ENCODE measurements at regions not wholly inside any gene's neighbourhood (a gene's known extent, or its start where the extent isn't known, plus 50 kb on each side); places are given as distances from the start of the nearest gene placed in this dataset.

- Mint-ChIP-seq H3K36me3 (peaks cover 3% of the 10 kb centered on the region), H3K4me3 (no peak overlapping the region), H3K27me3 (peaks cover 36% of the 10 kb centered on the region), H3K27ac (no peak overlapping the region), H3K9me3 (peaks cover 0 to 4% (median 0%) of the 10 kb centered on the region in 7 donors), H3K4me1 (peaks cover 0 to 18% (median 2%) of the 10 kb centered on the region in 4 donors)
- no peaks in the 10 kb centered on the region for H3K9me3 ChIP-seq (ENCODE audit: control insufficient read depth in 2 of 2, low read length in 2 of 2)
- peaks cover 5% of the 10 kb centered on the region for H3K27me3 ChIP-seq (ENCODE audit: control insufficient read depth, insufficient read depth, low read length)
- no peak overlapping the region for H3K4me3 ChIP-seq (ENCODE audit: low read depth, low read length)
- no peaks in the 10 kb centered on the region for H3K36me3 ChIP-seq (ENCODE audit: control insufficient read depth, insufficient read depth, low read length)
- H3K27ac ChIP-seq (ENCODE audit: insufficient read depth, low read length, poor library complexity, severe bottlenecking) = no peak overlapping the region
- peaks cover 5% of the 10 kb centered on the region for H3K4me1 ChIP-seq (ENCODE audit: control insufficient read depth, insufficient read depth, low read length, poor library complexity, severe bottlenecking)
- no peak for DNase-seq
- no peak for ATAC-seq (ENCODE audit: low read depth in 2 of 2)
Measured at GRCh38 chr4:182147391-182147790, 95.8 kb upstream of the TENM3 start.

DNA sequence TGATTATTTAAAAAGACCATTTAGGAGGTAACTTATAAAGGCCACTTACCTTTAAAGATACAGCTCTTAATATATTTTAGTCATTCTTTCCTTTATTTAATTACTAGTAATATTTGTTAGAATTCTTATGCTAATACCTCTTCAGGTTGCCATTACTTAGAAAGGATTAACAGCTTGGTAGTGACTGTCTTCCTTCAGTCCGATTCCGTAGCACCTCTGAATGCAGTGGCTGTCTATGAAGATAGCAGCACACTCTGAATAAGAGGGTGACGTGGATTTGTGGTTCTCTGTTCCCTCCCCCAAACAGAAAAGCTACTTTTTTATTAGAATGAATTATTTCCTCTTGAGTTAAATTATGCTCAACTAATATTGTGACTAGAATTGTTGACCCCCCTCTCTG lies 92.6 kb upstream of the TENM3 start:
- Mint-ChIP-seq H3K27me3 (peaks cover 14% of the 10 kb centered on the region), H3K9me3 (peaks cover 0 to 2% (median 0%) of the 10 kb centered on the region in 7 donors), H3K4me1 (no peaks in the 10 kb centered on the region), H3K36me3 (no peaks in the 10 kb centered on the region), H3K4me3 (no peak overlapping the region), H3K27ac (no peak overlapping the region)
- Histone ChIP-seq H3K9me3 (ENCODE audit: control insufficient read depth in 2 of 2, low read length in 2 of 2) (no peaks in the 10 kb centered on the region), H3K27ac (ENCODE audit: insufficient read depth, low read length, poor library complexity, severe bottlenecking) (no peak overlapping the region), H3K27me3 (ENCODE audit: control insufficient read depth, insufficient read depth, low read length) (no peaks in the 10 kb centered on the region), H3K4me1 (ENCODE audit: control insufficient read depth, insufficient read depth, low read length, poor library complexity, severe bottlenecking) (no peaks in the 10 kb centered on the region), H3K4me3 (ENCODE audit: low read depth, low read length) (no peak overlapping the region), H3K36me3 (ENCODE audit: control insufficient read depth, insufficient read depth, low read length) (no peaks in the 10 kb centered on the region)
- DNase-seq (no peak), ATAC-seq (ENCODE audit: low read depth in 2 of 2) (no peak)

GRCh38 chr4:182155806-182156205 lies 87.4 kb upstream of the TENM3 start:
- DNase-seq (no peak), ATAC-seq (ENCODE audit: low read depth in 2 of 2) (no peak)
- Mint-ChIP-seq H3K27ac (no peak overlapping the region), H3K9me3 (peaks cover 0 to 4% (median 0%) of the 10 kb centered on the region in 7 donors), H3K4me1 (no peaks in the 10 kb centered on the region), H3K4me3 (no peak overlapping the region), H3K36me3 (no peaks in the 10 kb centered on the region), H3K27me3 (no peaks in the 10 kb centered on the region)
- H3K9me3 ChIP-seq (ENCODE audit: control insufficient read depth in 2 of 2, low read length in 2 of 2) = no peaks in the 10 kb centered on the region
- no peaks in the 10 kb centered on the region for H3K4me1 ChIP-seq (ENCODE audit: control insufficient read depth, insufficient read depth, low read length, poor library complexity, severe bottlenecking)
- H3K36me3 ChIP-seq (ENCODE audit: control insufficient read depth, insufficient read depth, low read length) = no peaks in the 10 kb centered on the region
- H3K4me3 ChIP-seq (ENCODE audit: low read depth, low read length) = no peak overlapping the region
- H3K27me3 ChIP-seq (ENCODE audit: control insufficient read depth, insufficient read depth, low read length) = no peaks in the 10 kb centered on the region
- no peak overlapping the region for H3K27ac ChIP-seq (ENCODE audit: insufficient read depth, low read length, poor library complexity, severe bottlenecking)

DNA sequence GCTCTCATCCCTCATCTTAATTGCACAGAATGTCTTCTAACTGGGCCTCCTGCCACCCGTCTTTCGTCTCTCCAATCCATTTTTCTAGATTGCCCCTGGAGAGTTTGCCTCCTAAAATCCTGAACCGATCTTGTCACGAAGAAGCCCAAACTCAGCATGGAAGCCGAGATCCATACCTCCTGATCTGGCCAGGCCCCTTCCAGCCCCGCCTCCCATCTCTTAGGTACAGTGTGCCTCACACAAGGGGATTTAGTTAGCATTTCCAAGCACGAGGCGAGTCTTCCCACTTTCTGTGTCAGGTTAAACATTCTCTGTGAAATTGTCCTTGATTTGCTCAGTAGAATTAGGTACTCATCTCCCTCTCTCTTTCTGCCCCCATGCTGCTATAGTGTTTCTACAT lies 80.0 kb upstream of the TENM3 start:
- Histone ChIP-seq H3K4me3 (ENCODE audit: low read depth, low read length) (no peak overlapping the region), H3K4me1 (ENCODE audit: control insufficient read depth, insufficient read depth, low read length, poor library complexity, severe bottlenecking) (no peaks in the 10 kb centered on the region), H3K9me3 (ENCODE audit: control insufficient read depth in 2 of 2, low read length in 2 of 2) (no peaks in the 10 kb centered on the region), H3K36me3 (ENCODE audit: control insufficient read depth, insufficient read depth, low read length) (no peaks in the 10 kb centered on the region), H3K27ac (ENCODE audit: insufficient read depth, low read length, poor library complexity, severe bottlenecking) (no peak overlapping the region), H3K27me3 (ENCODE audit: control insufficient read depth, insufficient read depth, low read length) (no peaks in the 10 kb centered on the region)
- Mint-ChIP-seq H3K36me3 (no peaks in the 10 kb centered on the region), H3K9me3 (peaks cover 0 to 3% (median 2%) of the 10 kb centered on the region in 7 donors), H3K4me3 (no peak overlapping the region), H3K27me3 (no peaks in the 10 kb centered on the region), H3K4me1 (no peaks in the 10 kb centered on the region), H3K27ac (no peak overlapping the region)
- ATAC-seq (ENCODE audit: low read depth in 2 of 2) (no peak), DNase-seq (no peak)

DNA sequence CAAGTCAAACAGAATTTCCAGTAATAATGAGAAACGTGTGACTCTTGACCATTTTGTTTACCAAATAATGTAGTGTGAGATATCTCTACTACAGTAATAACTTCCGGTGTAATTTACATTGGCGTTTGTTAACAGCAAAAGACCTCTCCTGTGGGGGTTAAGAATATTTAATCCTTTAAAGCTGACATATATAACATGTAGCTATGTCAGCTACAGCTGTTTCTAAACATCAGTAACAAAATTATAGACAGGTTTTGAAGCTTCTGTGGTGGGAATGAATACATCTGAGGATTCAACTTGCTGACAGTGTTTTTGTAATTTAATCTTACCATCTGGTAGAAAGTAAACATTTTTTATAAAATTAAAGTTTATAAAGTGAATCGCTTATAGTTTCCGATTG lies 73.6 kb upstream of the TENM3 start:
- Histone ChIP-seq H3K9me3 (ENCODE audit: control insufficient read depth in 2 of 2, low read length in 2 of 2) (no peaks in the 10 kb centered on the region), H3K27me3 (ENCODE audit: control insufficient read depth, insufficient read depth, low read length) (no peaks in the 10 kb centered on the region), H3K4me3 (ENCODE audit: low read depth, low read length) (no peak overlapping the region), H3K36me3 (ENCODE audit: control insufficient read depth, insufficient read depth, low read length) (no peaks in the 10 kb centered on the region), H3K27ac (ENCODE audit: insufficient read depth, low read length, poor library complexity, severe bottlenecking) (no peak overlapping the region), H3K4me1 (ENCODE audit: control insufficient read depth, insufficient read depth, low read length, poor library complexity, severe bottlenecking) (no peaks in the 10 kb centered on the region)
- H3K4me1 Mint-ChIP-seq = no peaks in the 10 kb centered on the region
- H3K4me3 Mint-ChIP-seq = no peak overlapping the region
- H3K27me3 Mint-ChIP-seq = no peaks in the 10 kb centered on the region
- no peaks in the 10 kb centered on the region for H3K9me3 Mint-ChIP-seq
- no peaks in the 10 kb centered on the region for H3K36me3 Mint-ChIP-seq
- no peak overlapping the region for H3K27ac Mint-ChIP-seq
- no peak for DNase-seq
- no peak for ATAC-seq (ENCODE audit: low read depth in 2 of 2)

- DNase-seq (no peak), ATAC-seq (ENCODE audit: low read depth in 2 of 2) (no peak)
- no peak overlapping the region for H3K27ac ChIP-seq (ENCODE audit: insufficient read depth, low read length, poor library complexity, severe bottlenecking)
- no peak overlapping the region for H3K4me3 ChIP-seq (ENCODE audit: low read depth, low read length)
- no peaks in the 10 kb centered on the region for H3K27me3 Mint-ChIP-seq
- H3K27ac Mint-ChIP-seq = no peak overlapping the region
- H3K9me3 Mint-ChIP-seq = no peaks in the 10 kb centered on the region
- no peak overlapping the region for H3K4me3 Mint-ChIP-seq
- H3K4me1 Mint-ChIP-seq = no peaks in the 10 kb centered on the region
- H3K36me3 ChIP-seq (ENCODE audit: control insufficient read depth, insufficient read depth, low read length) = no peaks in the 10 kb centered on the region
- H3K27me3 ChIP-seq (ENCODE audit: control insufficient read depth, insufficient read depth, low read length) = no peaks in the 10 kb centered on the region
- H3K9me3 ChIP-seq (ENCODE audit: control insufficient read depth in 2 of 2, low read length in 2 of 2) = no peaks in the 10 kb centered on the region
- H3K36me3 Mint-ChIP-seq = no peaks in the 10 kb centered on the region
- H3K4me1 ChIP-seq (ENCODE audit: control insufficient read depth, insufficient read depth, low read length, poor library complexity, severe bottlenecking) = no peaks in the 10 kb centered on the region
Measured at GRCh38 chr4:182169987-182170386, 73.2 kb upstream of the TENM3 start.

- no peak overlapping the region for H3K4me3 ChIP-seq (ENCODE audit: low read depth, low read length)
- no peaks in the 10 kb centered on the region for H3K27me3 Mint-ChIP-seq
- H3K27me3 ChIP-seq (ENCODE audit: control insufficient read depth, insufficient read depth, low read length) = no peaks in the 10 kb centered on the region
- H3K9me3 ChIP-seq (ENCODE audit: control insufficient read depth in 2 of 2, low read length in 2 of 2) = no peaks in the 10 kb centered on the region
- H3K4me1 Mint-ChIP-seq = no peaks in the 10 kb centered on the region
- no peaks in the 10 kb centered on the region for H3K4me1 ChIP-seq (ENCODE audit: control insufficient read depth, insufficient read depth, low read length, poor library complexity, severe bottlenecking)
- no peak overlapping the region for H3K4me3 Mint-ChIP-seq
- no peaks in the 10 kb centered on the region for H3K36me3 Mint-ChIP-seq
- DNase-seq (no peak), ATAC-seq (ENCODE audit: low read depth in 2 of 2) (no peak)
- H3K27ac Mint-ChIP-seq = no peak overlapping the region
- H3K36me3 ChIP-seq (ENCODE audit: control insufficient read depth, insufficient read depth, low read length) = no peaks in the 10 kb centered on the region
- H3K9me3 Mint-ChIP-seq = no peaks in the 10 kb centered on the region
- no peak overlapping the region for H3K27ac ChIP-seq (ENCODE audit: insufficient read depth, low read length, poor library complexity, severe bottlenecking)
Measured at GRCh38 chr4:182170417-182170935, 72.7 kb upstream of the TENM3 start.

GRCh38 chr4:182174979-182175378 lies 68.2 kb upstream of the TENM3 start:
- ATAC-seq (ENCODE audit: low read depth in 2 of 2) = no peak

More at GRCh38 chr4:182174979-182175378, 68.2 kb upstream of the TENM3 start:
- H3K9me3 Mint-ChIP-seq = peaks cover 0 to 3% (median 0%) of the 10 kb centered on the region in 7 donors
- no peaks in the 10 kb centered on the region for H3K27me3 ChIP-seq (ENCODE audit: control insufficient read depth, insufficient read depth, low read length)
- no peaks in the 10 kb centered on the region for H3K9me3 ChIP-seq (ENCODE audit: control insufficient read depth in 2 of 2, low read length in 2 of 2)
- no peak overlapping the region for H3K4me3 ChIP-seq (ENCODE audit: low read depth, low read length)
- H3K27ac ChIP-seq (ENCODE audit: insufficient read depth, low read length, poor library complexity, severe bottlenecking) = no peak overlapping the region
- H3K36me3 Mint-ChIP-seq = no peaks in the 10 kb centered on the region
- H3K4me3 Mint-ChIP-seq = no peak overlapping the region
- no peaks in the 10 kb centered on the region for H3K27me3 Mint-ChIP-seq
- H3K4me1 Mint-ChIP-seq = no peaks in the 10 kb centered on the region
- no peak overlapping the region for H3K27ac Mint-ChIP-seq
- H3K4me1 ChIP-seq (ENCODE audit: control insufficient read depth, insufficient read depth, low read length, poor library complexity, severe bottlenecking) = no peaks in the 10 kb centered on the region
- no peak for DNase-seq
- no peaks in the 10 kb centered on the region for H3K36me3 ChIP-seq (ENCODE audit: control insufficient read depth, insufficient read depth, low read length)
